ENCODE measurements at regions not wholly inside any gene's neighbourhood (a gene's known extent, or its start where the extent isn't known, plus 50 kb on each side); places are given as distances from the start of the nearest gene placed in this dataset.

DNA sequence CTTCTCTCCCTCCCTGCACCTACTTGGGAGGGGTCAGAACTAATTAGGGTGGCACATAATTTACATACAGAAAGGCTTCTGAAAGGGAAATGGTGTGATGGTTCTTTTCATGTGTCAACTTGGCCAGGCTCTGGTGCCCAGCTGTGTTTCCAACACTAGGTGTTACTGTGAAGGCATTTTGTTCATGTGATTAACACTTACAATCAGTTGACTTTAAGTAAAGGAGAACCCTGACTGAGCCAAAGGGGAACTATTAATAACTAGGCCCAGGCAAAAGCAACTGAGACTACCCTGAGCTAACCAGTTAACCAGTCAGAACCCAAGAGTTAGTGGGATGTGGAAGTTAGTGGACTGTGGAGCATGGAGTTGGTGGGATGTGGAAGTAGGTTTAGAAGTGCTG, 114.9 kb downstream of the SEC16B start:
- Histone ChIP-seq H2BK120ac (ENCODE audit: low read depth, low read length) (no peak overlapping the region), H2BK15ac (ENCODE audit: low read depth, low read length) (no peak overlapping the region), H3K36me3 (ENCODE audit: control insufficient read depth, insufficient read depth, low read length) (no peaks in the 10 kb centered on the region), H3K79me1 (ENCODE audit: low read depth in 1 of 2, low read length in 2 of 2) (no peaks in the 10 kb centered on the region), H4K8ac (ENCODE audit: low read depth in 2 of 2, low read length in 2 of 2) (no peak overlapping the region), H4K91ac (ENCODE audit: insufficient read depth, low read depth, low read length) (no peak overlapping the region), H2BK20ac (ENCODE audit: low read depth, low read length) (no peak overlapping the region), H2AFZ (replicated peaks; ENCODE audit: low read length, poor library complexity) (no peak overlapping the region), H2BK5ac (ENCODE audit: low read depth, low read length, poor library complexity, severe bottlenecking) (no peak overlapping the region), H3K4me1 (ENCODE audit: control insufficient read depth, insufficient read depth, low read length) (0 out of 2 replicates have a peak, but pooled peaks cover 2% of the 10 kb centered on the region), H3K9ac (ENCODE audit: low read depth, low read length) (no peak overlapping the region), H3K9me1 (ENCODE audit: insufficient read depth, low read length) (no peaks in the 10 kb centered on the region), H3K27ac (ENCODE audit: insufficient read depth, low read length) (no peak overlapping the region), H2AK5ac (ENCODE audit: low read depth, low read length) (no peak overlapping the region), H3K56ac (ENCODE audit: extremely low read depth, insufficient read depth, low read length) (no peak overlapping the region), H3K9me3 (ENCODE audit: control insufficient read depth, insufficient read depth, low read length) (no peaks in the 10 kb centered on the region), H3K27me3 (ENCODE audit: control insufficient read depth, insufficient read depth, low read length) (no peaks in the 10 kb centered on the region), H3K18ac (ENCODE audit: low read depth, low read length) (no peak overlapping the region), H3K4me3 (ENCODE audit: insufficient read depth, low read depth, low read length) (no peak overlapping the region), H4K5ac (ENCODE audit: low read depth, low read length) (no peak overlapping the region), H3K4me2 (ENCODE audit: low read depth, low read length) (no peak overlapping the region), H2AK9ac (replicated peaks; ENCODE audit: low read depth, low read length, poor library complexity) (no peak overlapping the region), H3K4ac (ENCODE audit: low read depth, low read length) (no peak overlapping the region), H3K14ac (replicated peaks; ENCODE audit: low read depth, low read length) (0 out of 2 replicates have a peak overlapping the region, but pooled peaks have one; percentile 14), H3K23ac (ENCODE audit: low read depth, low read length) (no peak overlapping the region), H4K20me1 (ENCODE audit: insufficient read depth, low read length) (no peaks in the 10 kb centered on the region)
- no TSS peak for BruUV-seq (replicated peaks)
- ATAC-seq (ENCODE audit: low read depth) (no peak), DNase-seq (no peak)
- in situ Hi-C loops (cut with MboI; ENCODE audit: low sequenced_read_pairs), result no loop called here
- POLR2A ChIA-PET (ENCODE audit: unreplicated experiment), result no interaction called here
- CTCF ChIA-PET, result no interaction called here
- dilution Hi-C loops (cut with HindIII; ENCODE audit: low sequenced_read_pairs, unreplicated experiment), result no loop called here
- intact Hi-C loops (cut with micrococcal nuclease), result no loop called here
- no peak for TF ChIP-seq SMC3 (IDR thresholded peaks at IDR 0.05; ENCODE audit: low read depth, low read length)
- TF ChIP-seq, protein P1, sequence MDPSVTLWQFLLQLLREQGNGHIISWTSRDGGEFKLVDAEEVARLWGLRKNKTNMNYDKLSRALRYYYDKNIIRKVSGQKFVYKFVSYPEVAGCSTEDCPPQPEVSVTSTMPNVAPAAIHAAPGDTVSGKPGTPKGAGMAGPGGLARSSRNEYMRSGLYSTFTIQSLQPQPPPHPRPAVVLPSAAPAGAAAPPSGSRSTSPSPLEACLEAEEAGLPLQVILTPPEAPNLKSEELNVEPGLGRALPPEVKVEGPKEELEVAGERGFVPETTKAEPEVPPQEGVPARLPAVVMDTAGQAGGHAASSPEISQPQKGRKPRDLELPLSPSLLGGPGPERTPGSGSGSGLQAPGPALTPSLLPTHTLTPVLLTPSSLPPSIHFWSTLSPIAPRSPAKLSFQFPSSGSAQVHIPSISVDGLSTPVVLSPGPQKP (IDR thresholded peaks at IDR 0.05; ENCODE audit: borderline replicate concordance, low read depth, low read length), result no peak
- no peak for TF ChIP-seq RCOR1 (IDR thresholded peaks at IDR 0.05; ENCODE audit: insufficient replicate concordance, low read length)
- no peak for TF ChIP-seq RAD21 (IDR thresholded peaks at IDR 0.05; ENCODE audit: low read length)
- TF ChIP-seq BHLHE40 (IDR thresholded peaks at IDR 0.05; ENCODE audit: low read depth, low read length), result no peak
- TF ChIP-seq MAFK (IDR thresholded peaks at IDR 0.05; ENCODE audit: low read depth, low read length), result no peak
